Brain microvascular endothelial cell (primary cell): ENCODE measurements at regions not wholly inside any gene's neighbourhood (a gene's known extent, or its start where the extent isn't known, plus 50 kb on each side); places are given as distances from the start of the nearest gene placed in this dataset.

Experiments
- DNase-seq: peaks from one replicate; pipeline ENCODE4 v3.0.0-alpha.2; 2020
- H3K27ac ChIP-seq: fragments of 250-450 bp; sonication (Bioruptor Pico); 2 replicates; pipeline ENCODE4 v1.5.1; 2020; ENCODE audit warnings: mild to moderate bottlenecking, moderate library complexity
- H3K27me3 ChIP-seq: fragments of 250-450 bp; sonication (Bioruptor Pico); replicated peaks from 2 replicates; pipeline ENCODE4 v1.5.1; 2020; ENCODE audit warnings: mild to moderate bottlenecking
- H3K36me3 ChIP-seq: fragments of 250-450 bp; sonication (Bioruptor Pico); replicated peaks from 2 replicates; pipeline ENCODE4 v1.5.1; 2020; ENCODE audit warnings: mild to moderate bottlenecking
- H3K4me3 ChIP-seq: 2 replicates; pipeline ENCODE4 v1.5.1; 2011; ENCODE audit warnings: low read depth, mild to moderate bottlenecking, control low read depth, low read length, moderate library complexity
- CTCF ChIP-seq: IDR thresholded peaks from 2 replicates; pipeline ENCODE4 v1.5.1; 2011; ENCODE audit warnings: low read depth, mild to moderate bottlenecking, moderate library complexity, low read length, control low read depth, inconsistent platforms; ENCODE audit errors: missing control alignments
- in situ Hi-C: cut with HindIII; loops from 2 replicates; pipeline ENCODE4 v1.10.0; 2017; ENCODE audit warnings: low sequenced_read_pairs, low pct_ligation_motif_present

- no peaks in the 10 kb centered on the region for H3K36me3 ChIP-seq
- no peak overlapping the region for H3K4me3 ChIP-seq
- no peaks in the 10 kb centered on the region for H3K27me3 ChIP-seq
- no peak for DNase-seq
- in situ Hi-C loops: no loop called here
- no peak overlapping the region for H3K27ac ChIP-seq
- no peak for TF ChIP-seq CTCF
Observed at GRCh38 chr2:75922191-75922590, 211.5 kb upstream of the GCFC2 start.

GRCh38 chr2:75920859-75921551 lies 210.3 kb upstream of the GCFC2 start:
- TF ChIP-seq CTCF: no peak
- H3K4me3 ChIP-seq: no peak overlapping the region
- no peaks in the 10 kb centered on the region for H3K27me3 ChIP-seq
- no peak overlapping the region for H3K27ac ChIP-seq
- no peaks in the 10 kb centered on the region for H3K36me3 ChIP-seq
- no peak for DNase-seq
- in situ Hi-C loops: no loop called here

- Histone ChIP-seq H3K27ac (no peak overlapping the region), H3K27me3 (no peaks in the 10 kb centered on the region), H3K36me3 (no peaks in the 10 kb centered on the region), H3K4me3 (no peak overlapping the region)
- DNase-seq: no peak
- TF ChIP-seq CTCF: no peak
- in situ Hi-C loops: no loop called here
Observed at GRCh38 chr2:75915851-75916634, 205.3 kb upstream of the GCFC2 start.

- peak; percentile 71 for TF ChIP-seq CTCF
- in situ Hi-C loops: no loop called here
- H3K4me3 ChIP-seq: no peak overlapping the region
- no peaks in the 10 kb centered on the region for H3K27me3 ChIP-seq
- no peak overlapping the region for H3K27ac ChIP-seq
- no peaks in the 10 kb centered on the region for H3K36me3 ChIP-seq
- no peak for DNase-seq
Observed at GRCh38 chr2:75896779-75897366, 186.2 kb upstream of the GCFC2 start.

GRCh38 chr2:75894170-75894569 lies 183.5 kb upstream of the GCFC2 start:
- no peak for TF ChIP-seq CTCF
- H3K27ac ChIP-seq: no peak overlapping the region
- no peaks in the 10 kb centered on the region for H3K36me3 ChIP-seq
- no peak overlapping the region for H3K4me3 ChIP-seq
- no peak for DNase-seq
- H3K27me3 ChIP-seq: no peaks in the 10 kb centered on the region
- in situ Hi-C loops: no loop called here
